ENCODE measurements at regions not wholly inside any gene's neighbourhood (a gene's known extent, or its start where the extent isn't known, plus 50 kb on each side); places are given as distances from the start of the nearest gene placed in this dataset.

- DNase-seq (ENCODE audit: low read depth) = no peak
Observed at GRCh38 chr11:119982517-119983239, 155.2 kb downstream of the TRIM29 start.

- DNase-seq (ENCODE audit: low read depth) = no peak
Observed at GRCh38 chr11:119980431-119980830, 157.5 kb downstream of the TRIM29 start.

GRCh38 chr11:119979701-119980100 is 158.2 kb downstream of the TRIM29 start:
- no peak for DNase-seq (ENCODE audit: low read depth)

- no peak for DNase-seq (ENCODE audit: low read depth)
Observed at GRCh38 chr11:119978696-119979095, 159.2 kb downstream of the TRIM29 start.

- DNase-seq (ENCODE audit: low read depth) = no peak
Observed at GRCh38 chr11:119977881-119978280, 160.0 kb downstream of the TRIM29 start.

- no peak for DNase-seq (ENCODE audit: low read depth)
Observed at GRCh38 chr11:119977561-119977860, 160.4 kb downstream of the TRIM29 start.

- no peak for DNase-seq (ENCODE audit: low read depth)
Observed at GRCh38 chr11:119976805-119977560, 160.9 kb downstream of the TRIM29 start.

- DNase-seq (ENCODE audit: low read depth) = no peak
Observed at GRCh38 chr11:119975561-119976152, 162.3 kb downstream of the TRIM29 start.

- DNase-seq (ENCODE audit: low read depth) = no peak
Observed at GRCh38 chr11:119974467-119974866, 163.4 kb downstream of the TRIM29 start.

GRCh38 chr11:119974051-119974450 is 163.9 kb downstream of the TRIM29 start:
- no peak for DNase-seq (ENCODE audit: low read depth)

GRCh38 chr11:119972281-119972680 is 165.6 kb downstream of the TRIM29 start:
- DNase-seq (ENCODE audit: low read depth) = no peak

GRCh38 chr11:119970555-119971304 is 167.2 kb downstream of the TRIM29 start:
- DNase-seq (ENCODE audit: low read depth) = no peak

GRCh38 chr11:119964136-119965025 is 173.5 kb downstream of the TRIM29 start:
- no peak for DNase-seq (ENCODE audit: low read depth)

- DNase-seq (ENCODE audit: low read depth) = no peak
Observed at GRCh38 chr11:119957951-119958350, 180.0 kb downstream of the TRIM29 start.

- no peak for DNase-seq (ENCODE audit: low read depth)
Observed at GRCh38 chr11:119952441-119952840, 185.5 kb downstream of the TRIM29 start.

- no peak for DNase-seq (ENCODE audit: low read depth)
Observed at GRCh38 chr11:119943298-119943655, 194.6 kb downstream of the TRIM29 start.

- peak; percentile 15 for DNase-seq (ENCODE audit: low read depth)
Observed at GRCh38 chr11:119942583-119943297, 195.2 kb downstream of the TRIM29 start.

GRCh38 chr11:119941636-119942411 is 196.1 kb downstream of the TRIM29 start:
- no peak for DNase-seq (ENCODE audit: low read depth)

GRCh38 chr11:119941171-119941570 is 196.7 kb downstream of the TRIM29 start:
- no peak for DNase-seq (ENCODE audit: low read depth)

- DNase-seq (ENCODE audit: low read depth) = no peak
Observed at GRCh38 chr11:119940401-119940976, 197.4 kb downstream of the TRIM29 start.
